ENCODE measurements at regions not wholly inside any gene's neighbourhood (a gene's known extent, or its start where the extent isn't known, plus 50 kb on each side); places are given as distances from the start of the nearest gene placed in this dataset.

DNA sequence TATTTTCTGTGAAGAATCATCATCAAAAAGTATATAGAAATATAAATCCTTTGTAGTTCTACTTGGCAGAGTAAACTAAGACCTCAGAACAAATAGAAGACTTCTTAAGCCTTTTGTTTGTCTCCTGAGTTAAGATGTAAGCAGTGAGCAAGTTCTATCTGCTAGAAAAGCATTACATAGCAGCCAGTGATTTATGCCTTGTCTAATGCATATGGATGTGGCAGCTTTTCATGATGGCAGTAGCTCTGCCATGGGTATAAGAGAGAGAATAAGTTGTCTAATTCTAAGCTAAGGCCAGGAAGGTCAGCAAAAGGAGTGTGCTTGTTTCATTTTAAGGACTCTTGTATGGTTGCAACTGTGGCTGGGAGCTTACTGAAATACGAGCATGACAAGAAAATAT is 920.2 kb downstream of the GRIK2 start:
- 63 to 68% methylated on average over 1 of the region's 1 CpG for WGBS, 2 donors
- no peak for DNase-seq
- Histone ChIP-seq H3K4me1 (no peaks in the 10 kb centered on the region), H3K9me3 (peaks cover 0 to 3% (median 0%) of the 10 kb centered on the region in 4 donors), H3K27me3 (no peaks in the 10 kb centered on the region), H3K4me3 (no peak overlapping the region), H3K36me3 (no peaks in the 10 kb centered on the region), H3K27ac (no peak overlapping the region)
- intact Hi-C loops (cut with DNase I), result no loop called here
- no peak for TF ChIP-seq EP300 (IDR thresholded peaks at IDR 0.05)
- no peak for TF ChIP-seq POLR2A (IDR thresholded peaks at IDR 0.05)
- TF ChIP-seq, protein P1, sequence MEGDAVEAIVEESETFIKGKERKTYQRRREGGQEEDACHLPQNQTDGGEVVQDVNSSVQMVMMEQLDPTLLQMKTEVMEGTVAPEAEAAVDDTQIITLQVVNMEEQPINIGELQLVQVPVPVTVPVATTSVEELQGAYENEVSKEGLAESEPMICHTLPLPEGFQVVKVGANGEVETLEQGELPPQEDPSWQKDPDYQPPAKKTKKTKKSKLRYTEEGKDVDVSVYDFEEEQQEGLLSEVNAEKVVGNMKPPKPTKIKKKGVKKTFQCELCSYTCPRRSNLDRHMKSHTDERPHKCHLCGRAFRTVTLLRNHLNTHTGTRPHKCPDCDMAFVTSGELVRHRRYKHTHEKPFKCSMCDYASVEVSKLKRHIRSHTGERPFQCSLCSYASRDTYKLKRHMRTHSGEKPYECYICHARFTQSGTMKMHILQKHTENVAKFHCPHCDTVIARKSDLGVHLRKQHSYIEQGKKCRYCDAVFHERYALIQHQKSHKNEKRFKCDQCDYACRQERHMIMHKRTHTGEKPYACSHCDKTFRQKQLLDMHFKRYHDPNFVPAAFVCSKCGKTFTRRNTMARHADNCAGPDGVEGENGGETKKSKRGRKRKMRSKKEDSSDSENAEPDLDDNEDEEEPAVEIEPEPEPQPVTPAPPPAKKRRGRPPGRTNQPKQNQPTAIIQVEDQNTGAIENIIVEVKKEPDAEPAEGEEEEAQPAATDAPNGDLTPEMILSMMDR (IDR thresholded peaks at IDR 0.05), result no peak
- no peak for TF ChIP-seq POLR2AphosphoS5 (IDR thresholded peaks at IDR 0.05)

DNA sequence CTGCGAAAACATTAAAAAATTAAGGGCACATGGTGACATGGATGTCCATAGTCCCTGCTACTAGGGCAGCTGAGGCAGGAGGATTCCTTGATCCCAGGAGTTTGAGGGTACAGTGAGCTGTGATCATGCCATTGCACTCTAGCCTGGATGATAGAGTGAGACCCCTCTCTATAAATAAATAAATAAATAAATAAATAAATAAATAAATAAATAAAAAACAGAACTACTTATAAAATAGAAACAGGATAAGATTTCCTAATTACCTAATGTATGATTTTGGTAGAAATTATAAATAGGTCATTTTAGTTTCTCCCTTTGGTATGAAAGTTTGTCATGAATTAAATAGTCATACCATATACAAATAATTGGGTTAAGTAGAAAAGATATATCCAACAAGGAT is 916.2 kb downstream of the GRIK2 start:
- no peak for DNase-seq
- intact Hi-C loops (cut with DNase I), result no loop called here
- Histone ChIP-seq H3K4me1 (no peaks in the 10 kb centered on the region), H3K4me3 (no peak overlapping the region), H3K27ac (no peak overlapping the region), H3K9me3 (peaks cover 0 to 4% (median 0%) of the 10 kb centered on the region in 4 donors), H3K27me3 (no peaks in the 10 kb centered on the region), H3K36me3 (no peaks in the 10 kb centered on the region)
- 94 to 95% methylated on average over 1 of the region's 1 CpG for WGBS, 2 donors
- TF ChIP-seq, protein P1 (IDR thresholded peaks at IDR 0.05), result no peak
- TF ChIP-seq EP300 (IDR thresholded peaks at IDR 0.05), result no peak
- TF ChIP-seq POLR2A (IDR thresholded peaks at IDR 0.05), result no peak
- no peak for TF ChIP-seq POLR2AphosphoS5 (IDR thresholded peaks at IDR 0.05)

DNA sequence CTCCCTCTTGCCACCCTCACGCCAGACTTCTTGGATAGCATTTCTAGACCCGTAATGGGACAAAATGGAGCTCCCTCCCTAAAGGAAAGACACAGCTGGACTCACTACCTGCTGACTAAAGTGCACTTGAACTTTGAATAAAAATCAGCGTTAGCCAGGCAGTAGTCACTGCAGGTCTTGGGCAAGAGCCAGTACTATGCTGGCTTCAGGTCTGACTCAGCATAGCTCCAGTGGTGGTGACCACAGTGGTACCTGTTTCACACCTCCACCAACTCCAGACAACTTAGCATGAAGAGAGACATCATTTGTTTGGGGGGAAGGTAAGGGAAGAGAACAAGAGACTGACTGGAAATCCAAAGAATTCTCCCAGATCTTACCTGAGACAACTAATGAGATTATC is 906.8 kb downstream of the GRIK2 start:
- TF ChIP-seq, protein P1 (IDR thresholded peaks at IDR 0.05), result no peak
- TF ChIP-seq EP300 (IDR thresholded peaks at IDR 0.05) (no peak), POLR2A (IDR thresholded peaks at IDR 0.05) (no peak)
- intact Hi-C loops (cut with DNase I), result no loop called here
- no peaks in the 10 kb centered on the region for H3K4me1 ChIP-seq
- no peaks in the 10 kb centered on the region for H3K36me3 ChIP-seq
- no peaks in the 10 kb centered on the region for H3K27me3 ChIP-seq
- H3K9me3 ChIP-seq, result no peaks in the 10 kb centered on the region
- no peak overlapping the region for H3K27ac ChIP-seq
- no peak overlapping the region for H3K4me3 ChIP-seq
- WGBS, 2 donors, result 81 to 91% methylated on average over 3 of the region's 3 CpGs
- DNase-seq, result no peak

DNA sequence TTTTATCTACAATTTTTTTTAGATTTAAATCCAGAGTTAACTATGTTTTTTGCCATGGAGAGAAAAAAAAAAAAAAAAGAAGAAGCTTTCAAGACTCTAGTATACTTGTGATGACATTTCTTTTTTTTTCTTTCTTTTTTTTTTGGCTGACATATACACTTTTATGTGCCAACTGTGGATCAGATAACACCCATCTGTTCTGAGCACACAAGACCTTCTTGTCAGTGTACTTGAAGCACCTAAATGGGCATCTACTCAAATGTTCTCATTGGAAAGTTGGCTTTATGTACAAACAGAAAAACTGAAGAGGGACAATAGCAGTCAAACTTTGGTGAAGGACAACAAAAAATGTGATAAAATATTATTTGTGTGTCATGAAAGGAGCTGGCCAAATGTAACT is 904.5 kb downstream of the GRIK2 start:
- H3K9me3 ChIP-seq, result no peaks in the 10 kb centered on the region
- no peak for DNase-seq
- intact Hi-C loops (cut with DNase I), result no loop called here

More for the DNA sequence above, 904.5 kb downstream of the GRIK2 start:
- no peak overlapping the region for H3K27ac ChIP-seq
- H3K4me3 ChIP-seq, result no peak overlapping the region
- no peaks in the 10 kb centered on the region for H3K36me3 ChIP-seq
- TF ChIP-seq POLR2AphosphoS5 (IDR thresholded peaks at IDR 0.05), result no peak
- TF ChIP-seq, protein P1 (IDR thresholded peaks at IDR 0.05), result no peak
- no peak for TF ChIP-seq EP300 (IDR thresholded peaks at IDR 0.05)
- no peak for TF ChIP-seq POLR2A (IDR thresholded peaks at IDR 0.05)
- H3K27me3 ChIP-seq, result no peaks in the 10 kb centered on the region
- no peaks in the 10 kb centered on the region for H3K4me1 ChIP-seq

Small RNA genes in the stretch of these regions (small RNA-seq; reads per million reads assigned to genes)
- 0 reads per million in 3 donors for gene RF00438
